MG63 (cell line): ENCODE measurements at regions not wholly inside any gene's neighbourhood (a gene's known extent, or its start where the extent isn't known, plus 50 kb on each side); places are given as distances from the start of the nearest gene placed in this dataset.

Source experiments
- DNase-seq: peaks from one replicate; pipeline ENCODE4 v3.0.0-alpha.2; 2020
- H3K27me3 ChIP-seq: fragments of 250-450 bp; sonication (Bioruptor Pico); 2 replicates; pipeline ENCODE4 v1.5.1; 2020; ENCODE audit warnings: mild to moderate bottlenecking, moderate library complexity
- H3K36me3 ChIP-seq: fragments of 250-450 bp; sonication (Bioruptor Pico); 2 replicates; pipeline ENCODE4 v1.5.1; 2020; ENCODE audit warnings: mild to moderate bottlenecking, moderate library complexity
- H3K4me3 ChIP-seq: fragments of 250-450 bp; sonication (Bioruptor Pico); 2 replicates; pipeline ENCODE4 v1.5.1; 2020; ENCODE audit warnings: mild to moderate bottlenecking, moderate library complexity
- H3K9me3 ChIP-seq: fragments of 250-450 bp; sonication (Bioruptor Pico); 2 replicates; pipeline ENCODE4 v1.5.1; 2020; ENCODE audit warnings: mild to moderate bottlenecking, moderate library complexity

GRCh38 chr21:24204641-24205040, 1402.6 kb downstream of the MRPL39 start:
- no peaks in the 10 kb centered on the region for H3K9me3 ChIP-seq
- DNase-seq, result no peak
- H3K36me3 ChIP-seq, result no peaks in the 10 kb centered on the region
- H3K4me3 ChIP-seq, result no peak overlapping the region
- H3K27me3 ChIP-seq, result no peaks in the 10 kb centered on the region

GRCh38 chr21:24200052-24200451, 1407.2 kb downstream of the MRPL39 start:
- Histone ChIP-seq H3K36me3 (no peaks in the 10 kb centered on the region), H3K27me3 (no peaks in the 10 kb centered on the region), H3K9me3 (no peaks in the 10 kb centered on the region), H3K4me3 (no peak overlapping the region)
- DNase-seq, result no peak

- Histone ChIP-seq H3K4me3 (no peak overlapping the region), H3K9me3 (no peaks in the 10 kb centered on the region), H3K27me3 (no peaks in the 10 kb centered on the region), H3K36me3 (no peaks in the 10 kb centered on the region)
- no peak for DNase-seq
Measured at GRCh38 chr21:24197923-24198322, 1409.4 kb downstream of the MRPL39 start.

- H3K9me3 ChIP-seq, result no peaks in the 10 kb centered on the region
- no peak for DNase-seq
Measured at GRCh38 chr21:24197132-24197643, 1410.1 kb downstream of the MRPL39 start.

GRCh38 chr21:24188506-24188905, 1418.8 kb downstream of the MRPL39 start:
- H3K9me3 ChIP-seq, result no peaks in the 10 kb centered on the region
- no peak for DNase-seq
- H3K4me3 ChIP-seq, result no peak overlapping the region
- no peaks in the 10 kb centered on the region for H3K36me3 ChIP-seq
- no peaks in the 10 kb centered on the region for H3K27me3 ChIP-seq

More at GRCh38 chr21:24197132-24197643, 1410.1 kb downstream of the MRPL39 start:
- Histone ChIP-seq H3K27me3 (no peaks in the 10 kb centered on the region), H3K4me3 (no peak overlapping the region), H3K36me3 (no peaks in the 10 kb centered on the region)

- no peaks in the 10 kb centered on the region for H3K27me3 ChIP-seq
- H3K36me3 ChIP-seq, result no peaks in the 10 kb centered on the region
- DNase-seq, result peak; percentile 4
- no peak overlapping the region for H3K4me3 ChIP-seq
- no peaks in the 10 kb centered on the region for H3K9me3 ChIP-seq
Measured at GRCh38 chr21:24183077-24183476, 1424.2 kb downstream of the MRPL39 start.

GRCh38 chr21:24179110-24179509, 1428.2 kb downstream of the MRPL39 start:
- Histone ChIP-seq H3K36me3 (no peaks in the 10 kb centered on the region), H3K9me3 (no peaks in the 10 kb centered on the region; the same call in 1 of the 2 replicates), H3K27me3 (no peaks in the 10 kb centered on the region), H3K4me3 (no peak overlapping the region)
- DNase-seq, result no peak

GRCh38 chr21:24175106-24175505, 1432.2 kb downstream of the MRPL39 start:
- no peak overlapping the region for H3K4me3 ChIP-seq
- DNase-seq, result no peak
- no peaks in the 10 kb centered on the region for H3K36me3 ChIP-seq
- H3K9me3 ChIP-seq, result no peaks in the 10 kb centered on the region; the same call in 1 of the 2 replicates
- H3K27me3 ChIP-seq, result no peaks in the 10 kb centered on the region

- H3K27me3 ChIP-seq, result no peaks in the 10 kb centered on the region
- H3K36me3 ChIP-seq, result no peaks in the 10 kb centered on the region
- H3K4me3 ChIP-seq, result no peak overlapping the region
- DNase-seq, result no peak
- no peaks in the 10 kb centered on the region; the same call in none of the 2 replicates for H3K9me3 ChIP-seq
Measured at GRCh38 chr21:24171736-24172135, 1435.5 kb downstream of the MRPL39 start.

- no peak overlapping the region for H3K4me3 ChIP-seq
- no peak for DNase-seq
- no peaks in the 10 kb centered on the region for H3K36me3 ChIP-seq
Measured at GRCh38 chr21:24163539-24163938, 1443.7 kb downstream of the MRPL39 start.

GRCh38 chr21:24160528-24160927, 1446.8 kb downstream of the MRPL39 start:
- Histone ChIP-seq H3K27me3 (no peaks in the 10 kb centered on the region), H3K4me3 (no peak overlapping the region), H3K36me3 (no peaks in the 10 kb centered on the region), H3K9me3 (no peaks in the 10 kb centered on the region)
- no peak for DNase-seq

More at GRCh38 chr21:24163539-24163938, 1443.7 kb downstream of the MRPL39 start:
- Histone ChIP-seq H3K9me3 (no peaks in the 10 kb centered on the region), H3K27me3 (no peaks in the 10 kb centered on the region)

GRCh38 chr21:24153137-24153536, 1454.1 kb downstream of the MRPL39 start:
- no peaks in the 10 kb centered on the region for H3K9me3 ChIP-seq
- no peak overlapping the region for H3K4me3 ChIP-seq
- no peaks in the 10 kb centered on the region for H3K27me3 ChIP-seq
- H3K36me3 ChIP-seq, result no peaks in the 10 kb centered on the region
- DNase-seq, result no peak

GRCh38 chr21:24150753-24151152, 1456.5 kb downstream of the MRPL39 start:
- H3K36me3 ChIP-seq, result no peaks in the 10 kb centered on the region
- no peaks in the 10 kb centered on the region for H3K9me3 ChIP-seq
- H3K27me3 ChIP-seq, result no peaks in the 10 kb centered on the region
- DNase-seq, result no peak
- no peak overlapping the region for H3K4me3 ChIP-seq

GRCh38 chr21:24148461-24148860, 1458.8 kb downstream of the MRPL39 start:
- Histone ChIP-seq H3K36me3 (no peaks in the 10 kb centered on the region), H3K4me3 (no peak overlapping the region), H3K9me3 (no peaks in the 10 kb centered on the region; the same call in 1 of the 2 replicates), H3K27me3 (no peaks in the 10 kb centered on the region)
- no peak for DNase-seq

- Histone ChIP-seq H3K27me3 (no peaks in the 10 kb centered on the region), H3K9me3 (no peaks in the 10 kb centered on the region; the same call in 1 of the 2 replicates), H3K36me3 (no peaks in the 10 kb centered on the region), H3K4me3 (no peak overlapping the region)
- DNase-seq, result no peak
Measured at GRCh38 chr21:24147674-24148073, 1459.6 kb downstream of the MRPL39 start.

GRCh38 chr21:24131056-24131455, 1476.2 kb downstream of the MRPL39 start:
- H3K27me3 ChIP-seq, result no peaks in the 10 kb centered on the region
- H3K9me3 ChIP-seq, result no peaks in the 10 kb centered on the region
- H3K36me3 ChIP-seq, result no peaks in the 10 kb centered on the region
- DNase-seq, result no peak
- H3K4me3 ChIP-seq, result no peak overlapping the region

- Histone ChIP-seq H3K4me3 (no peak overlapping the region), H3K9me3 (no peaks in the 10 kb centered on the region), H3K27me3 (no peaks in the 10 kb centered on the region), H3K36me3 (no peaks in the 10 kb centered on the region)
- DNase-seq, result no peak
Measured at GRCh38 chr21:24127651-24128050, 1479.6 kb downstream of the MRPL39 start.

- no peaks in the 10 kb centered on the region for H3K27me3 ChIP-seq
- no peaks in the 10 kb centered on the region for H3K36me3 ChIP-seq
- no peak for DNase-seq
- no peaks in the 10 kb centered on the region for H3K9me3 ChIP-seq
- no peak overlapping the region for H3K4me3 ChIP-seq
Measured at GRCh38 chr21:24123785-24124184, 1483.5 kb downstream of the MRPL39 start.
